Hepatocyte (in vitro differentiated cells): ENCODE measurements at regions not wholly inside any gene's neighbourhood (a gene's known extent, or its start where the extent isn't known, plus 50 kb on each side); places are given as distances from the start of the nearest gene placed in this dataset.
"Not testable (repeated sequence)": the region's sequence is repeated elsewhere in the genome, so short reads cannot be mapped to it uniquely, and the experiment has no call there.

Experiments
- DNase-seq: peaks from one replicate; pipeline ENCODE4 v3.0.0-alpha.2; 2016; ENCODE audit warnings: low spot score
- H2AFZ ChIP-seq: fragments of 200-600 bp; sonication (generic); 2 replicates; pipeline ENCODE4 v1.6.0; 2016; ENCODE audit warnings: antibody characterized with exemption, mild to moderate bottlenecking
- H3K27ac ChIP-seq: fragments of 200-600 bp; sonication (generic); 2 replicates; pipeline ENCODE4 v1.5.1; 2016; ENCODE audit warnings: mild to moderate bottlenecking
- H3K27me3 ChIP-seq: fragments of 200-600 bp; sonication (generic); 2 replicates; pipeline ENCODE4 v1.6.1; 2016
- H3K36me3 ChIP-seq: fragments of 200-600 bp; sonication (generic); replicated peaks from 2 replicates; pipeline ENCODE4 v1.5.1; 2016; ENCODE audit warnings: low read depth; ENCODE audit not compliant: insufficient read depth
- H3K4me1 ChIP-seq: fragments of 200-600 bp; sonication (generic); 2 replicates; pipeline ENCODE4 v1.5.1; 2016; ENCODE audit warnings: mild to moderate bottlenecking, moderate library complexity; ENCODE audit not compliant: insufficient read depth
- H3K4me2 ChIP-seq: fragments of 200-600 bp; sonication (generic); 2 replicates; pipeline ENCODE4 v1.6.0; 2016
- H3K4me3 ChIP-seq: fragments of 200-600 bp; sonication (generic); 2 replicates; pipeline ENCODE4 v1.5.1; 2016; ENCODE audit warnings: mild to moderate bottlenecking
- H3K79me2 ChIP-seq: fragments of 200-600 bp; sonication (generic); 2 replicates; pipeline ENCODE4 v1.6.0; 2017; ENCODE audit warnings: mild to moderate bottlenecking
- H3K9me2 ChIP-seq: fragments of 200-600 bp; sonication (generic); replicated peaks from 2 replicates; pipeline ENCODE4 v1.6.0; 2017; ENCODE audit warnings: mild to moderate bottlenecking; ENCODE audit not compliant: insufficient read depth
- H3K9me3 ChIP-seq: fragments of 200-600 bp; sonication (generic); 2 replicates; pipeline ENCODE4 v1.5.1; 2016; ENCODE audit warnings: low read depth, mild to moderate bottlenecking
- H4K20me1 ChIP-seq: fragments of 200-600 bp; sonication (generic); 2 replicates; pipeline ENCODE4 v1.6.0; 2016; ENCODE audit warnings: mild to moderate bottlenecking; ENCODE audit not compliant: insufficient read depth, poor library complexity, severe bottlenecking
- EZH2 ChIP-seq: fragments of 200-600 bp; sonication (generic); IDR thresholded peaks from 2 replicates; pipeline ENCODE4 v1.6.1; 2016; ENCODE audit warnings: antibody characterized with exemption, mild to moderate bottlenecking, borderline replicate concordance
- EZH2phosphoT487 ChIP-seq: fragments of 200-600 bp; sonication (generic); IDR thresholded peaks from one replicate; pipeline ENCODE4 v1.6.1; 2018; ENCODE audit warnings: antibody characterized with exemption, mild to moderate bottlenecking, low read depth, moderate library complexity; ENCODE audit not compliant: unreplicated experiment, severe bottlenecking
- WGBS: methylation state at CpG from one replicate; pipeline ENCODE4 v1.1.6; 2016; ENCODE audit warnings: low lambda C conversion rate; ENCODE audit errors: missing lambda C conversion rate; 5-methylcytosine and 5-hydroxymethylcytosine counted together
- TF ChIP-seq, protein P1 (sequence below): fragments of 200-600 bp; sonication (generic); IDR thresholded peaks from 2 replicates; pipeline ENCODE4 v1.5.1; 2016; ENCODE audit warnings: antibody characterized with exemption, mild to moderate bottlenecking; ENCODE audit not compliant: poor library complexity

- Histone ChIP-seq H3K4me3 (no peak overlapping the region), H3K4me1 (peaks cover 3% of the 10 kb centered on the region), H3K9me2 (no peaks in the 10 kb centered on the region), H3K27ac (no peak overlapping the region), H3K4me2 (no peak overlapping the region), H3K36me3 (no peaks in the 10 kb centered on the region), H3K79me2 (no peaks in the 10 kb centered on the region), H3K27me3 (no peaks in the 10 kb centered on the region), H4K20me1 (no peaks in the 10 kb centered on the region), H3K9me3 (peaks cover 10% of the 10 kb centered on the region), H2AFZ (no peak overlapping the region)
- no peak for TF ChIP-seq EZH2
- TF ChIP-seq EZH2phosphoT487: no peak
- TF ChIP-seq, protein P1, sequence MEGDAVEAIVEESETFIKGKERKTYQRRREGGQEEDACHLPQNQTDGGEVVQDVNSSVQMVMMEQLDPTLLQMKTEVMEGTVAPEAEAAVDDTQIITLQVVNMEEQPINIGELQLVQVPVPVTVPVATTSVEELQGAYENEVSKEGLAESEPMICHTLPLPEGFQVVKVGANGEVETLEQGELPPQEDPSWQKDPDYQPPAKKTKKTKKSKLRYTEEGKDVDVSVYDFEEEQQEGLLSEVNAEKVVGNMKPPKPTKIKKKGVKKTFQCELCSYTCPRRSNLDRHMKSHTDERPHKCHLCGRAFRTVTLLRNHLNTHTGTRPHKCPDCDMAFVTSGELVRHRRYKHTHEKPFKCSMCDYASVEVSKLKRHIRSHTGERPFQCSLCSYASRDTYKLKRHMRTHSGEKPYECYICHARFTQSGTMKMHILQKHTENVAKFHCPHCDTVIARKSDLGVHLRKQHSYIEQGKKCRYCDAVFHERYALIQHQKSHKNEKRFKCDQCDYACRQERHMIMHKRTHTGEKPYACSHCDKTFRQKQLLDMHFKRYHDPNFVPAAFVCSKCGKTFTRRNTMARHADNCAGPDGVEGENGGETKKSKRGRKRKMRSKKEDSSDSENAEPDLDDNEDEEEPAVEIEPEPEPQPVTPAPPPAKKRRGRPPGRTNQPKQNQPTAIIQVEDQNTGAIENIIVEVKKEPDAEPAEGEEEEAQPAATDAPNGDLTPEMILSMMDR: no peak
- DNase-seq: no peak
- WGBS: 100% methylated on average over 1 of the region's 1 CpG
Observed at GRCh38 chr9:7313389-7313788, 486.2 kb downstream of the DMAC1 start.

GRCh38 chr9:7309051-7309450 is 490.5 kb downstream of the DMAC1 start:
- H3K27me3 ChIP-seq, DNase-seq, H3K4me1 ChIP-seq, H3K79me2 ChIP-seq, H4K20me1 ChIP-seq, H3K9me2 ChIP-seq, H3K4me3 ChIP-seq, H2AFZ ChIP-seq, H3K27ac ChIP-seq, H3K9me3 ChIP-seq, H3K36me3 ChIP-seq, H3K4me2 ChIP-seq: not testable (repeated sequence)
- WGBS: 81% methylated on average over 7 of the region's 7 CpGs

GRCh38 chr9:7305677-7306076 is 493.9 kb downstream of the DMAC1 start:
- Histone ChIP-seq H3K36me3 (no peaks in the 10 kb centered on the region), H3K27me3 (no peaks in the 10 kb centered on the region), H3K4me2 (no peak overlapping the region), H3K4me3 (no peak overlapping the region), H3K27ac (no peak overlapping the region), H2AFZ (no peak overlapping the region), H4K20me1 (no peaks in the 10 kb centered on the region), H3K9me2 (no peaks in the 10 kb centered on the region), H3K9me3 (no peaks in the 10 kb centered on the region), H3K4me1 (no peaks in the 10 kb centered on the region), H3K79me2 (no peaks in the 10 kb centered on the region)
- DNase-seq: no peak
- WGBS: 94% methylated on average over 3 of the region's 3 CpGs
- TF ChIP-seq EZH2: no peak
- TF ChIP-seq EZH2phosphoT487: no peak
- TF ChIP-seq, protein P1: no peak

DNA sequence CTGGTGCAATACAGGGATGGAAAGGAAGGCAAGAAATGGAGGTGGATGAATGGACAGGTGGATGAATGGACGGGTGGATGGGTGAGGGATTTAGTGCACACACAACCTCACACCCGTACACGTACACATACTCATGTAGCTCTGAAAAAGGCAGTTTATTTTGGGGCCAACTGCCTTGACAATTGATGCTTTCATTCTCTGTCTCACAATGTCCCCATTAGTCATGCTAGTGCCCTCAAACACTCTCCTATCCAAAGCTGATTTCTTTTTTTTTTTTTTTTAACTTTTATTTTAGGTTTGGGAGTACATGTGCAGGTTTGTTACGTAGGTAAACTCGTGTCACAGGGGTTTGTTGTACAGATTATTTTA is 495.0 kb downstream of the DMAC1 start:
- TF ChIP-seq EZH2 (no peak), EZH2phosphoT487 (no peak)
- TF ChIP-seq, protein P1: no peak
- 86% methylated on average over 5 of the region's 5 CpGs for WGBS
- Histone ChIP-seq H3K36me3 (no peaks in the 10 kb centered on the region), H3K79me2 (no peaks in the 10 kb centered on the region), H3K27ac (no peak overlapping the region), H2AFZ (no peak overlapping the region), H3K4me2 (no peak overlapping the region), H3K4me3 (no peak overlapping the region), H4K20me1 (no peaks in the 10 kb centered on the region), H3K9me3 (no peaks in the 10 kb centered on the region), H3K4me1 (no peaks in the 10 kb centered on the region), H3K9me2 (no peaks in the 10 kb centered on the region), H3K27me3 (no peaks in the 10 kb centered on the region)
- no peak for DNase-seq
